ENCODE measurements at regions not wholly inside any gene's neighbourhood (a gene's known extent, or its start where the extent isn't known, plus 50 kb on each side); places are given as distances from the start of the nearest gene placed in this dataset.

DNA sequence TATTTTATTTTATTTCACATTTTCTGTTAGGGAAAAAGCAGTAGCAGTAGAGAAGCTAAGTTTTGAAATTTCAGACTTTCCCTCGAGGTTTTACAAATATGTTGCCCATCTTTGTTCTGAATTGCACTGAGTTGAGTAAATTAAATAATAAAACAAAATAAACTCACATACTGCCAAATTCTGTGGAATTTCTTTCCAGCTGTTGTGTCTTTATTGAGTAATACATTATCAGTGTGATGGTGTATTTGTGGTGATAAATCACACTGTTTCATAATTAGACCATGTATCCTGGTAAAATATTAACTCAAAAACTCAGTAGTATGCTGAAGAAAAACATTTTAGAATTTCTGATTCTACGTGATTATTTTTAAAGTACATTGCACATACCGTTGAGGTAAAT, 592.1 kb downstream of the SI start:
- TF ChIP-seq POLR2A (IDR thresholded peaks at IDR 0.05), result no peak
- no peak for TF ChIP-seq CTCF (IDR thresholded peaks at IDR 0.05)
